ENCODE measurements at regions not wholly inside any gene's neighbourhood (a gene's known extent, or its start where the extent isn't known, plus 50 kb on each side); places are given as distances from the start of the nearest gene placed in this dataset.

GRCh38 chr6:131353106-131353505 is 217.8 kb downstream of the AKAP7 start (continued):
- no peak for TF ChIP-seq CHD7 (IDR thresholded peaks at IDR 0.05; ENCODE audit: insufficient replicate concordance, low read length)
- TF ChIP-seq RAD21 (IDR thresholded peaks at IDR 0.05 in 1 of 2, conservative IDR thresholded peaks at IDR 0.05 in 1 of 2; ENCODE audit: low read depth in 2 of 2, low read length in 2 of 2) = no peak
- TF ChIP-seq ASH2L (IDR thresholded peaks at IDR 0.05; ENCODE audit: low read length) = no peak
- no peak for TF ChIP-seq SIN3A (conservative IDR thresholded peaks at IDR 0.05 in 1 of 2, IDR thresholded peaks at IDR 0.05 in 1 of 2; ENCODE audit: low read depth in 1 of 2, low read length in 2 of 2)
- no peak for TF ChIP-seq KDM1A (IDR thresholded peaks at IDR 0.05; ENCODE audit: borderline replicate concordance, low read length)
- TF ChIP-seq POLR2A (IDR thresholded peaks at IDR 0.05; ENCODE audit: control extremely low read depth in 1 of 2, low read depth in 2 of 2, low read length in 2 of 2) = no peak
- TF ChIP-seq KDM5A (IDR thresholded peaks at IDR 0.05; ENCODE audit: low read length) = no peak
- TF ChIP-seq EP300 (IDR thresholded peaks at IDR 0.05; ENCODE audit: borderline replicate concordance in 1 of 2, low read depth in 2 of 2, low read length in 2 of 2) = no peak
- no peak for TF ChIP-seq SP1 (IDR thresholded peaks at IDR 0.05; ENCODE audit: low read depth, low read length)
- no peak for TF ChIP-seq TAF1 (IDR thresholded peaks at IDR 0.05; ENCODE audit: low read depth, low read length)
- TF ChIP-seq ZNF274 (IDR thresholded peaks at IDR 0.05; ENCODE audit: borderline replicate concordance, extremely low read depth, low read length) = no peak
- TF ChIP-seq CREB1 (IDR thresholded peaks at IDR 0.05) = no peak
- TF ChIP-seq BRCA1 (IDR thresholded peaks at IDR 0.05; ENCODE audit: low read depth, low read length) = no peak
